ENCODE measurements at regions not wholly inside any gene's neighbourhood (a gene's known extent, or its start where the extent isn't known, plus 50 kb on each side); places are given as distances from the start of the nearest gene placed in this dataset.
"Not testable (repeated sequence)": the region's sequence is repeated elsewhere in the genome, so short reads cannot be mapped to it uniquely, and the experiment has no call there.

DNA sequence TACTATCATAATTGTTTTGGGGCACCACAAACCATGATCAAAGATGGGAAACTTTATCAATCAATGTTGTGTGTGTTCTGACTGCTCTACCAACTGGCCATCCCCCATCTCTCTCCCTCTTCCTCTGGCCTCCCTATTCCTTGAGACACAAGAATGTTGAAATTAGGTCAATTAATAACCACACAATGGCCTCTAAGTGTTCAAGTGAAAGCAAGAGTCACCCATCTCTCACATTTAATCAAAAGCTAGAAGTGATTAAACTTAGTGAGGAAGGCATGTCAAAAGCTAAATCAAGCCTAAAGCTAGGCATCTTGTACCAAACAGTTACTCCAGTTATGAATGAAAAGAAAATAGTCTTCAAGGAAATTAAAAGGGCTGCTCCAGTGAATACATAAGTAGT lies 390.3 kb upstream of the NFIA start:
- peaks cover 0 to 5% (median under 1%) of the 10 kb centered on the region in 4 donors for H3K9me3 ChIP-seq
- no peak for DNase-seq

DNA sequence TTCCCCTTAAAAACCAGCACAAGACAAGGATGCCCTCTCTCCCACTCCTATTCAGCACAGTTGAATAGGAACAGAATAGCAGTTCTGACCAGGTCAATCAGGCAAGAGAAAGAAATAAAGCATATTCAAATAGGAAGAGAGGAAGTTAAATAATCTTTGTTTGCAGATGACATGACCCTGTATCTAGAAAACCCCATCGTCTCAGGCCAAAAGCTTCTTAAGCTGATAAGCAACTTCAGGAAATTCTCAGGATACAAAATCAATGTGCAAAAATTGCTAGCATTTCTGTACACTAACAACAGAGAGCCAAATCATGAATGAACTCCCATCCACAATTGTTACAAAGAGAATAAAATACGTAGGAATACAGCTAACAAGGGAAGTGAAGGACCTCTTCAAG lies 394.1 kb upstream of the NFIA start:
- H3K9me3 ChIP-seq; H3K4me1 ChIP-seq; H3K4me3 ChIP-seq; DNase-seq; H3K27ac ChIP-seq; H3K27me3 ChIP-seq; intact Hi-C loops (cut with DNase I); H3K36me3 ChIP-seq: not testable (repeated sequence)
- WGBS, 2 donors, result 83 to 91% methylated on average over 2 of the region's 2 CpGs

More for the DNA sequence above, 390.3 kb upstream of the NFIA start:
- no peak for TF ChIP-seq POLR2A (IDR thresholded peaks at IDR 0.05)
- no peaks in the 10 kb centered on the region for H3K27me3 ChIP-seq
- H3K4me1 ChIP-seq, result peaks cover 0 to under 1% (median 0%) of the 10 kb centered on the region in 4 donors
- no peak overlapping the region for H3K27ac ChIP-seq
- no peak overlapping the region for H3K4me3 ChIP-seq
- no peaks in the 10 kb centered on the region for H3K36me3 ChIP-seq
- intact Hi-C loops (cut with DNase I), result no loop called here

DNA sequence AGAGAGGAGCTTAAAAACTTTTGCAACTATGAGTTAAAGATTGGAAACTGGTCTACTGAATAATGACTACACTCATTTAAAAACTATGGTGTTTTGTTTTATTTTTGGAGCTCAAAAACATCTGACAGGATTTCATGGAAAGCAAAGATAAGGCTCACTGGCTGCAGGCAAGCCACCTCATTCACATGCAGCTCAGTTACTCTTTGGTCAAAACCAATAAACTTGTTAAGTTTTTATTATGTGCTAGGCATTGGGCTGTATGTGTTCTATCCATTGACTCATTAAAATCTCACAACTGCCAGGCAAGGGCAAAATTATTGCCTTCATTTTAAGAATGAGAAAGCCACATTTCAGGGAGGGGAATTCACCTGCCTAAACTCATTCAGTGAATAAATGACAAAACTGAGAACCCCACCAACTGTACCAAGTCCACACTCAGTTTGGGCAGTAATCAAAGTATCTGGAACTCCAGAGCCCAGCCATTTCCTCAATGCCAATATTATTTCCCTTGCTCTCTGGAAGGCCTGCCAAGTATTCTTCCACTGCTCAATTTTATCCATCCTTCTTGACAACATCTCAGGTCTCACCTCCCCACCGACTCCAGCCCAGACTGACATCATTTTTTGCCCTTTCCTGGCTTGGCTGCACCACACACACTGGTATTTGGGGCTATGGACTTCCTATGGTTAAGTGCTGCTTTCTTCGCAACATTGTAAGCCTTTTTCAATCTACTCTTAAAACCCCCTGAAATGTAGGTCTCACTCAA lies 401.1 kb upstream of the NFIA start:
- Histone ChIP-seq H3K4me1 (no peaks in the 10 kb centered on the region), H3K9me3 (no peaks in the 10 kb centered on the region), H3K36me3 (no peaks in the 10 kb centered on the region), H3K27ac (no peak overlapping the region), H3K4me3 (no peak overlapping the region), H3K27me3 (no peaks in the 10 kb centered on the region)
- intact Hi-C loops (cut with DNase I), result no loop called here
- DNase-seq, result no peak
- TF ChIP-seq EP300 (IDR thresholded peaks at IDR 0.05) (no peak), POLR2A (IDR thresholded peaks at IDR 0.05) (no peak)
- TF ChIP-seq, protein P1, sequence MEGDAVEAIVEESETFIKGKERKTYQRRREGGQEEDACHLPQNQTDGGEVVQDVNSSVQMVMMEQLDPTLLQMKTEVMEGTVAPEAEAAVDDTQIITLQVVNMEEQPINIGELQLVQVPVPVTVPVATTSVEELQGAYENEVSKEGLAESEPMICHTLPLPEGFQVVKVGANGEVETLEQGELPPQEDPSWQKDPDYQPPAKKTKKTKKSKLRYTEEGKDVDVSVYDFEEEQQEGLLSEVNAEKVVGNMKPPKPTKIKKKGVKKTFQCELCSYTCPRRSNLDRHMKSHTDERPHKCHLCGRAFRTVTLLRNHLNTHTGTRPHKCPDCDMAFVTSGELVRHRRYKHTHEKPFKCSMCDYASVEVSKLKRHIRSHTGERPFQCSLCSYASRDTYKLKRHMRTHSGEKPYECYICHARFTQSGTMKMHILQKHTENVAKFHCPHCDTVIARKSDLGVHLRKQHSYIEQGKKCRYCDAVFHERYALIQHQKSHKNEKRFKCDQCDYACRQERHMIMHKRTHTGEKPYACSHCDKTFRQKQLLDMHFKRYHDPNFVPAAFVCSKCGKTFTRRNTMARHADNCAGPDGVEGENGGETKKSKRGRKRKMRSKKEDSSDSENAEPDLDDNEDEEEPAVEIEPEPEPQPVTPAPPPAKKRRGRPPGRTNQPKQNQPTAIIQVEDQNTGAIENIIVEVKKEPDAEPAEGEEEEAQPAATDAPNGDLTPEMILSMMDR (IDR thresholded peaks at IDR 0.05), result no peak
- WGBS, 2 donors, result 66 to 84% methylated on average over 2 of the region's 2 CpGs

DNA sequence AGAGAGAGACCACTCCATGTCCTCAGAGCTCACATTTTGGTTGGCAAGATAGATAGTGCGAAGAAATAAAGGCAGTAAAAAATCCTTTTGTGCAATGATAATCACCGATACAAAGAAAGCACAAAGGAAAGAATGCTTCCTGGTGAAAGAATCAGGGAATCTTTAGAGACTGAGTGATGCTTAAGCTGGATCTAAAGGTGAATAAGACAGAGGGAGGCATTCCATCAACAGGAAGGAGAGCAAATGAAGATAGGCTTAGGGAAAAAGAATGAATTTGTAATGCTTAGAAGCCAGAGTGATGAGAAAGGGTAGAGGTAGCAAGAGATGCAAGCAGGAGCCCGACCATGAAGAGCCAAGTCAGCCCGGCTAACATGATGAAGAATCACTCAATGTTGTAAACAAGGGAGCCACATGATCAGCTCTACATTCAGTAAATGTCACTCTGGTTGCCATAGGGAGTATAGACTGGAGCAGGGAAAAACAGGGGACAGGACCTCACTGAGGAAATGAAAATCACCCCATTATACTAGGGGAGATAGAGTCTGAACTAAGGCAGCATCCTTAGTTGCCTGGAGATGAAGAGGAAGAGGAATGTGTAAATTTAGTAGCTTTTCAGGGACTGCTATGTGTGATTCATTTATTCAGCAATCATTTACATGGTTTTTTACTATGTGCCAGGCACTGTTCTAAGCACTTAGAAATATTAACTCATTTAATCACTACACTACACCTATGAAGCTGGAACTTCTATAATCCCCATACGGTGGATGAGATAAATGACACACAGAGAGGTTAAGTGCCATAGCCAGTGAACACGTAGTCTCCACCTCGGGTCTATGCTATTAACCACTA lies 402.6 kb upstream of the NFIA start:
- TF ChIP-seq EP300 (IDR thresholded peaks at IDR 0.05), result no peak
- TF ChIP-seq, protein P1 (IDR thresholded peaks at IDR 0.05), result no peak
- no peak for TF ChIP-seq POLR2AphosphoS5 (IDR thresholded peaks at IDR 0.05)
- no peak for TF ChIP-seq POLR2A (IDR thresholded peaks at IDR 0.05)
- Histone ChIP-seq H3K36me3 (no peaks in the 10 kb centered on the region), H3K4me1 (no peaks in the 10 kb centered on the region), H3K9me3 (no peaks in the 10 kb centered on the region), H3K27ac (no peak overlapping the region), H3K27me3 (no peaks in the 10 kb centered on the region), H3K4me3 (no peak overlapping the region)
- intact Hi-C loops (cut with DNase I), result no loop called here
- no peak for DNase-seq
- 78 to 80% methylated on average over 7 of the region's 7 CpGs for WGBS, 2 donors

DNA sequence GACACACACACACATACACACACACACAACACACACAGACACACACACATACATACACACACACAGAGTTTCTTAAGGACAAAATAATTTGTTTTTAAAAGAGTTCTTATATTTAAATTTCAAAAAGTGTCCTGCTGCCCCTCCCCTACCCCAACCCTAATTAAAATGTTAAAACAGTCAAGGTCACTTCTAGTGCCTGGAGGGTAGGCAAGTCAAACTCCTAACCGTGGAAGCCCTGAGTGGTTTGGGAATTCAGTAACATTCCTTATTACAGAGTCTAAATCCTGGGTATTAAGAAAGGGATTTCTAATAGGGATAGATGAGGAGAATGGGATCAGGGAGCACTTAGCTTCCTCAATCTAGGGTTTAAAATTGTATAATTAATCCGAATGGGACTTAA lies 403.6 kb upstream of the NFIA start:
- Histone ChIP-seq H3K36me3 (no peaks in the 10 kb centered on the region), H3K9me3 (no peaks in the 10 kb centered on the region), H3K27me3 (no peaks in the 10 kb centered on the region), H3K27ac (no peak overlapping the region), H3K4me1 (no peaks in the 10 kb centered on the region), H3K4me3 (no peak overlapping the region)
- WGBS, 2 donors, result 72 to 82% methylated on average over 2 of the region's 2 CpGs
- intact Hi-C loops (cut with DNase I), result no loop called here
- no peak for DNase-seq
- TF ChIP-seq POLR2AphosphoS5 (IDR thresholded peaks at IDR 0.05), result no peak
- TF ChIP-seq, protein P1 (IDR thresholded peaks at IDR 0.05), result no peak
- TF ChIP-seq POLR2A (IDR thresholded peaks at IDR 0.05), result no peak
- TF ChIP-seq EP300 (IDR thresholded peaks at IDR 0.05), result no peak
